ENCODE measurements at regions not wholly inside any gene's neighbourhood (a gene's known extent, or its start where the extent isn't known, plus 50 kb on each side); places are given as distances from the start of the nearest gene placed in this dataset.

DNA sequence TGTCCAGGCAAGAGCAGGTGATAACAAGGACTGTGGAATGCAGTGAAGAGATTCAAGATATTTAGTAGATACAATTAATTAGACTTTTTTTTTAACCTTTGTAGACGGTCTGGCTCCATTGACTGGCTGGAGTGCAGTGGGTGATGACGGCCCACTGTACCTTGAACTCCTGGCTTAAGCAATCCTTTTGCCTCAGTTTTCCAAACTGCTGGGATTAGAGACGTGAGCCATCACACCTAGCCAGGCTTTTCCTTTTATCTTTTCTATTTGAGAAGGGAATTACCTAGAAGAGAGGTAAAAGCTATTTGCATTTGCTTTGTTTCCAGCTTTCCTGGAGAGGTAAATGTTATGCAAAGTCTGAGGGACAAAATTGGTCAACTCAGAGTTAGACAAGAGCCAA is 213.0 kb upstream of the MAGI2 start:
- no peak for TF ChIP-seq POLR2A (IDR thresholded peaks at IDR 0.05)
- TF ChIP-seq, protein P1, sequence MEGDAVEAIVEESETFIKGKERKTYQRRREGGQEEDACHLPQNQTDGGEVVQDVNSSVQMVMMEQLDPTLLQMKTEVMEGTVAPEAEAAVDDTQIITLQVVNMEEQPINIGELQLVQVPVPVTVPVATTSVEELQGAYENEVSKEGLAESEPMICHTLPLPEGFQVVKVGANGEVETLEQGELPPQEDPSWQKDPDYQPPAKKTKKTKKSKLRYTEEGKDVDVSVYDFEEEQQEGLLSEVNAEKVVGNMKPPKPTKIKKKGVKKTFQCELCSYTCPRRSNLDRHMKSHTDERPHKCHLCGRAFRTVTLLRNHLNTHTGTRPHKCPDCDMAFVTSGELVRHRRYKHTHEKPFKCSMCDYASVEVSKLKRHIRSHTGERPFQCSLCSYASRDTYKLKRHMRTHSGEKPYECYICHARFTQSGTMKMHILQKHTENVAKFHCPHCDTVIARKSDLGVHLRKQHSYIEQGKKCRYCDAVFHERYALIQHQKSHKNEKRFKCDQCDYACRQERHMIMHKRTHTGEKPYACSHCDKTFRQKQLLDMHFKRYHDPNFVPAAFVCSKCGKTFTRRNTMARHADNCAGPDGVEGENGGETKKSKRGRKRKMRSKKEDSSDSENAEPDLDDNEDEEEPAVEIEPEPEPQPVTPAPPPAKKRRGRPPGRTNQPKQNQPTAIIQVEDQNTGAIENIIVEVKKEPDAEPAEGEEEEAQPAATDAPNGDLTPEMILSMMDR (IDR thresholded peaks at IDR 0.05): no peak

All from right lobe of liver (tissue), 4 donors.